ENCODE measurements at regions not wholly inside any gene's neighbourhood (a gene's known extent, or its start where the extent isn't known, plus 50 kb on each side); places are given as distances from the start of the nearest gene placed in this dataset.

GRCh38 chr20:56976336-56976735, 290.1 kb downstream of the BMP7 start:
- DNase-seq = no peak

- DNase-seq = no peak
These were observed 288.0 kb downstream of the BMP7 start for GRCh38 chr20:56978475-56978874.

GRCh38 chr20:56979125-56979524, 287.3 kb downstream of the BMP7 start:
- DNase-seq = no peak

- no peak for DNase-seq
These were observed 285.1 kb downstream of the BMP7 start for GRCh38 chr20:56981301-56981700.

- DNase-seq = no peak
These were observed 282.6 kb downstream of the BMP7 start for GRCh38 chr20:56983813-56984212.

- no peak for DNase-seq
These were observed 281.3 kb downstream of the BMP7 start for GRCh38 chr20:56985066-56985685.

GRCh38 chr20:56986476-56986875, 280.0 kb downstream of the BMP7 start:
- no peak for DNase-seq

- DNase-seq = no peak
These were observed 279.3 kb downstream of the BMP7 start for GRCh38 chr20:56986931-56987720.

GRCh38 chr20:56987986-56988385, 278.5 kb downstream of the BMP7 start:
- no peak for DNase-seq

- DNase-seq = no peak
These were observed 278.0 kb downstream of the BMP7 start for GRCh38 chr20:56988446-56988845.

GRCh38 chr20:56989516-56989915, 276.9 kb downstream of the BMP7 start:
- no peak for DNase-seq

- DNase-seq = no peak
These were observed 273.4 kb downstream of the BMP7 start for GRCh38 chr20:56993020-56993559.

GRCh38 chr20:56994006-56994405, 272.4 kb downstream of the BMP7 start:
- DNase-seq = no peak

- DNase-seq = no peak
These were observed 271.3 kb downstream of the BMP7 start for GRCh38 chr20:56995149-56995548.

GRCh38 chr20:56995635-56996075, 270.8 kb downstream of the BMP7 start:
- peak; percentile 35 for DNase-seq

- no peak for DNase-seq
These were observed 269.9 kb downstream of the BMP7 start for GRCh38 chr20:56996533-56996932.

- no peak for DNase-seq
These were observed 268.0 kb downstream of the BMP7 start for GRCh38 chr20:56998438-56998837.

GRCh38 chr20:57000441-57000968, 265.9 kb downstream of the BMP7 start:
- DNase-seq = no peak

GRCh38 chr20:57001126-57001767, 265.2 kb downstream of the BMP7 start:
- no peak for DNase-seq

GRCh38 chr20:57002066-57002570, 264.3 kb downstream of the BMP7 start:
- no peak for DNase-seq

GRCh38 chr20:57003012-57003411, 263.4 kb downstream of the BMP7 start:
- no peak for DNase-seq

- no peak for DNase-seq
These were observed 262.0 kb downstream of the BMP7 start for GRCh38 chr20:57004416-57004815.

Data from hematopoietic multipotent progenitor cell treated with erythropoietin and hydrocortisone succinate and interleukin-3 and kit ligand, for 4 days (in vitro differentiated cells).